HG03039 (cell line): ENCODE measurements at regions not wholly inside any gene's neighbourhood (a gene's known extent, or its start where the extent isn't known, plus 50 kb on each side); places are given as distances from the start of the nearest gene placed in this dataset.
"Not testable (repeated sequence)": the region's sequence is repeated elsewhere in the genome, so short reads cannot be mapped to it uniquely, and the experiment has no call there.

Source experiments
- ATAC-seq: cut with Tn5 transposase; IDR thresholded peaks from one replicate; pipeline ENCODE4 v1.9.1; 2021; ENCODE audit warnings: mild to moderate bottlenecking, moderate library complexity; ENCODE audit not compliant: unreplicated experiment

DNA sequence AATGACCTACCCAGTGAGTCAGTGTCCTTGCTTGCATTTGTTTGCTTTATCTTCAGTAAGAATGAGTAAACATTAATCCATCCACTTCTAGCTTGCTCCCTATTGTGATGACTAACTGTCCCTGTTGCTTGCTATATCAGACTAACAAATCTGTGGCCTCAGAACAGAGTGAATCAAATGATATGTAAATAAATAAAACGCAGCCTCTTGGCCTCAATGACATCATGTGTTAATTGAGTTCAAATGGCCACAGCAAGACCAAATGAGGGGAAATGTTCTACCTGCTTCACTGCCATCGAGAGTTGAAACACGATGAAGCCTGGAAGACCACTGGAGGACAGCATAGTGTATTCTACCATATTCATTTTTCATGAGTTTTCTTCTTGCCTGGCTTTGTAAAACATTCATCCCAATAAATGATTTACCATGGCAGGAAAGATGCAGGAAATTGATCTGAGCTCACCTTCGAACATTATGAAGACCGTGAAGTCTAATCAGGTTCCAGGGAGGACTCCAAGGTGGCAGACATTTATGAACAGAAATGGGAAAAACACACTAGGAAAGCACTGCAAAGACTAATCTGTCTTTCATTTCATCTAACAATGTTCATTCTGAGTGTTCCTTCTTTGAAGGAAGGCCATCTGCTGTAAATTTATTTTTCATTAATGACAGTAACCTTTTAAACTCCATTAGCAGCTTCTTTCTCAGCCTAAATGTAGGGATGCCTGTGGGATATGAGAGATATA, 1144.5 kb downstream of the TUSC7 start:
- ATAC-seq: no peak

DNA sequence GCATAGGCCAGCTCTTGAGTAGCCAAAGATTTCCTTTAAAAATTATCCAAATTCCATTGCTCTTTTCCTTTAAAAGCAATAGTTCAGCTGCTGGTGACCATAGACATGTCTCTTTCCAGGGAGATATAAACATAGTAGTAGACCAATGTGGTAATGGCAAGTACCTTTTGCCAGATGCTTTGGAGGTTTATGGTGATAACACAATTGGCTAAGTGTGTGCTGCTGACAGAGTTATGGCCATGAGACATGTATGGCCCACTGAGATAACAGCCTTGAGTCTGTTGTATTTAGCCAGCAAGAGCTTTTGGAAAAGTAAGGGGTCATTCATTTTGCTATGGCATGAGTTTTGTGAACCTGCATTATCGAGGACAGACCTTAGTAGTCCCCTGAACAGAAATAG, 1146.8 kb downstream of the TUSC7 start:
- no peak for ATAC-seq

DNA sequence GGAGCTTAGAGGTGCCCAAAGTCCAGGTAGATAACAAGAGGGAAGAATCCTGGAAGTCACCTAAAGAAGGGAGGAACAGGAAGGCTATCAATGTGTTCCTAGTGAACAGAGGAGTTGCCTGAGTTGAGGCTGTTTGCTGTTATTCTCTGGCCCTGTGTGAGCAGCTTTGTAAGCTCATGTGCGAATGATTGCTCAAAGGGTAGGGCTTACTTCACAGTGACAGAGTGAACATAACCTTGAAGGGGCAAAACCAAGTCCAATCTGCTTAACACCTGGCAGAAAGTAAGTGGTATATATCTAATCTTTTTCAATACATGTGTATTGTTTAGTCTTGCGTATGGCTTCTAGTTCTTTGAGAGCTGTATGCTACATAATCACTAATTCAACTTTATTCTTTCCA, 1153.6 kb downstream of the TUSC7 start:
- no peak for ATAC-seq

DNA sequence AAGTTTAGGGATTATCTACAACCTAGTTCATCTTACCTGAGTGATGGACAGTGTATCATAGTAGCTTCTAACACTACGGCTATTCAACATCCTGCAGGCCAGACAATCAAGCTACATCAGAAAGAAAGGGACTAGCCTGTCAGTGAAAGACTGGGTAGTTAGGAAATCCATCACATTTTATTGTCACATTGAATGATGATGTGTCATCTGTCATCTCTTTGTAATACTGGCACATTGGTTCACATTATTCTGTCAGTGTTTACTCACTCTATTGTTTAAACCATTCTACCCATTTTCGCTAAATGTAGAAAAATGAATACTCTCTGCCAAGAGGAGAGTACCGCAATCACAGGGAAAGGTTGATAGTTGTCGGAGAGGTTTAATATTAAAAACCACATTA, 1155.8 kb downstream of the TUSC7 start:
- ATAC-seq: no peak

DNA sequence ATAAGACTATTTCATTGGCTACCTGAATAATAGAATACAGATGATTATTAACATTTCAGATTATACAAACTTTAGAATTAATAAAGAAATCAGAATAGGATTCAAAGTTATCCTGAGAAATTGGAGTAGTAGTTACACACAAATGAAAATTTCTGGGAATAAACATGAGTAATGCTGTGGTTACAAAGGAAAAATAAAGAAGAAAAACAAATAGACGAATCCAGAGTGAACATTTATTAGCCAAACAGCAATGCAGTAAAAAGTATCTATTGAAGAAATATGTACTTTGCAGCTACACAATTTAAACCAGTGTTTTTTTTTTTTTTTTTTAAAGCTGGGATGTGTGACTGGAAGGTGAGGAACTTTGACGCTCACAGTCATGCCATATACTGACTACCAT, 1159.2 kb downstream of the TUSC7 start:
- no peak for ATAC-seq

DNA sequence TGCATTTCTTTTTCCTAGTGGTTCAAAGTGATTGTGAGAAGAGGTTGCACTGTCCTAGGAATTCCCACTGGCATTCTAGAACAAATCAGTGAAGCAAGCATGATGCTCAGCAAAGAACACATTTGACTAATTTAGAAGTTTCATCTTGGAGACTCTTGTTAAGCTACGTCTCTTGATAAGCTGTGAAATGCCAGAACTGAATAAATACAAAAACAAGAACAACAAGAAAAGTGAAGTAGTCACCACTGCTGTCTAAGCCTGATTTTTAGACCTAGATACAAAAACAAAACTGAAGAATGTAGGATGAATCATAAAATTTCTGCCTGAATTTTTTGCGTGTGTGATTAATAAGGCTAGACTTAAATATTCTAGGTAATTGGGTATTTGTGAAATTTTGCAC, 1162.4 kb downstream of the TUSC7 start:
- no peak for ATAC-seq

DNA sequence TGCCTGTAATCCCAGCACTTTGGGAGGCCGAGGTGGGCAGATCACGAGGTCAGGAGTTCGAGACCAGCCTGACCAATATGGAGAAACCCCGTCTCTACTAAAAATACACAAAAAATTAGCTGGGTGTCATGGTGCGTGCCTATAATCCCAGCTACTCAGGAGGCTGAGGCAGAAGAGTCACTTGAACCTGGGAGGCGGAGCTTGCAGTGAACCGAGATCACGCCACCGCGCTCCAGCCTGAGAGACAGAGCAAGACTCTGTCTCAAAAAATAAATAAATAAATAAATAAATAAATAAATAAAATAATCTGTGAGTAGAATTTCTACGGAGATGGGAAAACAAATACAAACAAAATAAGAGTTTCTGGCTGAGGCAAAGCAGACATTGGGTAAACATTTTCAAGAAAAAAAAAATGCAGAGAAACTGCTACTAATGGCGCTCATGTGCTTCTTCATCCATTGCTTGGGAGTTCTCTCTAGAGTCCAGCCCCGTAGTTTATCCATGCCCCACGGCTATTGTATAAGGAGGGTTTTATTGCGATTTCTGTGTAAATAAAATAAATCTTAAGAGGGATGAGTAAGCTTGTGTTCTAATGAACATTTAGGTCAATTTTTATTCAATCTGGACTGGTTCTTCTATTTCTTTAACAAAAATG, 1161.9 kb downstream of the IGSF11 start:
- not testable (repeated sequence) for ATAC-seq

DNA sequence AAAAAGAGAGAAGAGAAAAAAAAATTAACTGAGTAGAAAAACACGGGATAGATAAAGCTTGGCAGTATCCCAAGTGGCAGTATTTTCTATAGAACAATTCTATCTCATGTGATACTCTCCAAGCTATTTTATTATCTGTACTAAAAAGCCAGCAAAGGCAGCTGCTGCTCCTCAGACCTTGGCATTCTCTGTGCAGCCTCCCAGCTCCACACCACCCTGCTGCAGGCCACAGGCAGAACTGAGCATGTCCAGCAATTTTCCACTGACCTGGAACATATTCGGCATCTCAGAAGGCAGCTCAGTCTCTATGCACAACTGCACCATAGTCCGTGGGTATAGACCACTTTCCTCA, 1161.4 kb downstream of the IGSF11 start:
- no peak for ATAC-seq

DNA sequence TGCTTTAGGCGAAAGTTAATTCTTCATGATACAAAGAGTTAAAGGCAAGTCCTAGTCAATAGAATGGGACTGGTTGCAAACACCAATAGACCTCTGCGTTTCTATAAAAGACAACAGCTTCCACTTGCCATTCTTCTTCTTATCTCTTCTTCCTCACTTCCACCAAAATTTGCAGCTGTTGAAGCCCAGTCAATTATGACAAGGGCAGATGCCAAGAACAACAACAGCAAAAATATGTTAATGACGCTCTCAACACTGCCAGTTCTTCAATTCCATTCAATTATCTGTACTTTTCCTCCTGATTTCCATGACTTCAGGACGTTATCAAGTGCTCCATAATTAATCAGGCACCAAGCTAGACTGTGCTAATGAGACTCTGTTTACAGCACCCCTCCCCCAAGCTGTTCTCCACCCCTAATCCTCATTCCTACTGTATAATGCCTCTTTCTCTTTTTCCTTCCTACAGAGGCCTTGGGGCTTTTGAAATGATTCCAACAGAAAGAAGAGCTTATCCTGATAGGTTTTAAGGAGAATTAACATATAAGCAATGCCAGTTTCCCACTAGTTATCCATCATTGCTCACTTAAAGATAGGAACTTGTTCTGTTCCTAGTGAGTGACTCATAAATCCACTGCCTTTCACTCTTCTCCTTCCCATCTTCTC, 1160.5 kb downstream of the IGSF11 start:
- ATAC-seq: no peak

DNA sequence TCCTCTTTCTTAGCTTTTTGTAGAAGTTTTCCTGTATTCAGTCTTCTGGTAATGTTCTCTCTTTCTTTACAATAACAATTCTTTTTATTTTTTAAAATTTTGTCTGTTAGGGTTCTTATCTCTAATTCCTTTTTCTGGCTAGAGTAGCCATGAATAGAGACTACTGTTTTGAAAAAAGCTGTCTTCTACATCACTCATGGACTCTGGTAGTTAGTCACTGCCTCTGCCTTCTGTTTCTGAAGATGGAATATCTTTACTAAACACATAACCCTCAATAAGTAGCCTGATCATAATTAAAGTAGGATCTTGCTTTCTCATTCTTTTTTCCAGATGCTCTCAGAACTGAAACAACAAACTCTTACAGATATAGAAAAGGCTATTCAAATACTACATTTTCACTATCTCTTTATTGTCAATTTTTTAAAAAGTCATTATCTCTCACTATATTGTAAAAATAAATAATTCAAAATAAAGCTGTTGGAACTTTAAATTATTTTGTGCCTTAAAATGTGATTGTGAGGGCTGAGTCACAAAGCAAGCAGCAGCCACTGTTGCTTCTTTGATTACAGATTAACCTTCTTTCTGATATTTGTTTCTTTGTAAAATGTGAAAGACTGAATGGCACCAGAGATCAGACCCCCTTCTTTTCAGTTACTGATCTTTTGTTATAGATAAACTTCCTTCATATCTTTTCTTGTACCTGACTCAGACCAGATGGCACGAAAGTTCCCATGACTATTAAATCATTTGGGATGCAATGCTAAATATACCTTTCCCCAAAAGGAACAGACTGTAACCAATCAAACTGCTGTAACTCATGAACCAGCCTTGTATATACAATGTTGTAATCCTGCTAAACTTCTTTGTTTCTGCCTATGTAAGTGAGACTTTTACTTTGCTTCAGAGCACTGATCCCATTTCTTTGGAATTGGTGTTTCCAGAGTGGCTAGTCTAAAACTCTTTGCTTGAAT, 1159.5 kb downstream of the IGSF11 start:
- no peak for ATAC-seq

DNA sequence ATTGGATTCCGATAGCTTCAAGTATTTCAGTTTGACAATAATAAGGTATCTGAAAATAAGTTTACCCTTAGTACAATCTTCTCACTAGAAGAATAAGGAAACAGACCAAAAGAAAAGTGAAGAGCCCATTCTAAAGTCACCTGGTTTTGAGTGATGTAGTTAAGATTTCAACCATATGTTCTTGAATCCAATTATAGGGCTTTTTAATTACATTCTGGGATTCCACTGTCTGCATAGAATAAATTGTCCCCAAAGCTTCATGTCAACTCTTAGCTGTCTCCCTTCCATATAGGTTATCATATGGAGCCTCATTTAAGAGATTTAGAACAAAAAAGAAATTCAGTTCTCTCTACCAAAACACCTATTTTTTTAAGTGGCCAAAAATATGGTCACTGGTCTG, 1158.8 kb downstream of the IGSF11 start:
- ATAC-seq: no peak

DNA sequence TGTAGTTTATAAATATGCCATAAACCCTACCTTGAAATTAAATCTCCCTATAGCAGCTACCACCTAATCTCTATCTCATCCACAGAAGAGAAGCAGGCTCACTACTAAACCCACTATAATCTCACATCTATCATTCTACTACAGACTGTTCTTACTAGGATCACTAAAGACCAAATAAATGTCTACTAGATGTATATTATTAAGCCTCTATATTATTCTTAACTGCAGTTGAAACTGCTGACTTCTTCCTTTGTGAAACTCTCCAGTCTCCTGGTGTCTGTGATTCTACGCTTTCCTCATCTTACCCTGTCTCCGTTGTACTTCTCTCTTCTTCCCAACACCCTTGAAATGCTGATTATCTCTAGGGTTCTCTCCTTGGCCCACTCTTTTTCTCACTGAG, 1154.0 kb downstream of the IGSF11 start:
- ATAC-seq: no peak

DNA sequence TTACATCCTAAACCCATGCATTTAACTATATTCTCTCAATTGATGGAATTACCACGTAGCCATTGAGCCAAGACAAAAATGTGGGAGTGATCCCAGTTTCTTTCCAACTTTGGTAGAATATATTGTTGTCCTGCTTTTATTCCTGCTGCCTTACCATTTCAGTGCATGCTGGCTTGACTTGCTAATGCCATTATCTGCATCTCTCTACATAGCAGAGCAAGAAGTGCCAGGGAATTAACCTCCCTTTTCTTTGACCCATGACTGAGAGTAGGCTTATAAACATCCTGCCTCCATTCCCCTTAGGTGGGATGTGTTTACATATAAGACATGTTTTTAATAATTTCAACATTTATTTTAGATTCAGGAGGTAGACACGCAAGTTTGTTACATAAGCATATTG, 1153.4 kb downstream of the IGSF11 start:
- no peak for ATAC-seq

DNA sequence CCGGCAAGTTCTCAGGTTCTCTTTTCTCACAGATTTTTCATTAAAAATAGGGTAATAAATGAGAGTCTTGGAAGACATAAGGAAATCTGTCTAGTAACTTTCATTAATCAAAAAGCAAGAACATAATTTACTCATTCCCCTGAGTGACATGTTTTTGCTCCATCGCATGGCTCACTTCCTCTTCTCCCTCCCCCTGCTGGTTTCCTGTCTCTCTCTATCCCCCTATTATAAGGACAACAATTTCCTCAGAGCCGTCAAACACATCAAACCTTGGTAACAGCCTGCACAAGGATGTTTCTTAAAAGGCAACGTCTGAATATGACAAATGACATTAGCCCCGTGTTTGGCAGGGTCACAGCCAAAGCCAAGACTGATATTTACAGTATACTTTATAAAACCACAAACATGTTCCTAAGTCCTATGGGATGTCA, 1149.6 kb downstream of the IGSF11 start:
- ATAC-seq: no peak

DNA sequence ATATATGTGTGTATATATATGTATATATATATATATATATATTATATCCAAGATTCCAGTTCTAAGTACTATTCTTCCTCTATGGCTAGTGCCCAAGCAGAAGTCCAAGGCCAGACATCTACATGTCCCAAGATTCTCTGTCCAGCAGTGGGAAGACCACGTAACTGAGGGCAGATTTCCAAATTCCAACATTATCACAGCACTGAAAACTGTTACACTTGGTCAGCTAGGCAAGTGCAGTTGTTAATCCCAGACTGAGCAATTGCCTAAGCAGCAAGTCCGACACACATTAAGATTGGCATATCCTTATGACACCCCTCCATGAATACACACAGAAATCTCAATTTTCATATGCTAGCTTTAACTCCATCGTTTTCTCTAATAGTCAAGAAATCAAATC, 1148.5 kb downstream of the IGSF11 start:
- no peak for ATAC-seq

DNA sequence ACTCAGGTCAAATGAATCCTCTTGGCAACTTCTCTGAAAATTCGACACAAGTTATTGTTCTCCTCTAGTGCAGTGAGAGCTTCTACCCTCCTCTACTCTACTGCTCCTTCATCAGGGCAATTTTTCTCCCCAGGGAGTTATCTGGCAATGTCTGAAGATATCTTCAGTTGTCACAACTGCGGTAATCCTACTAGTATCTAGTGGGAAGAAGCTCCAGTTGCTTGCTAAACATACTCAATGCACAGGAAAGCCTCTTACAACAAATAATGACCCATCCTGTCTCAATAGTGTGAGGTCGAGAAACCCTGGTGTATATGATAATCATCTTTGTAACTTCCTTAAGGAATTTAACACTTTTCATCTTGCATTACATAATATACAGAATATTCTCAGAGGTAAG, 1147.6 kb downstream of the IGSF11 start:
- ATAC-seq: no peak

DNA sequence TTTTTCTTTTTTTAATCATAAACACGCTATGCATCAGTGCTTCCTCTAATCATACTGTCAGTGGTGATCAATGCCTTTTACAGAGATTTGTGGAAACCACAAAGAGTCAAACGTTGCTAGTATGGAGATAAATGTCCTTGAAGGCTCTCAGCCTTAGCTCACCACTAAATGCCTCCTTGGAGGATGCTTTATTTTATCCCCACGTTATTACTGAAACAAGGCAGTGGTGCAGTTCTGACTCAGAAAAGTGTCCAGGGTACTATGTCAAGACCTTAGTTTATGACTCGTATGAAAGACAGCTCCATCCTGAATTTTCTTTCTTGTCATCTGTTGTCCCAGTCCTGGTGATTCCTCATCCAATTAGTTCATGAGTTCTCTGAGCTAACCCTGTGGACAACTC, 1146.7 kb downstream of the IGSF11 start:
- ATAC-seq: no peak

DNA sequence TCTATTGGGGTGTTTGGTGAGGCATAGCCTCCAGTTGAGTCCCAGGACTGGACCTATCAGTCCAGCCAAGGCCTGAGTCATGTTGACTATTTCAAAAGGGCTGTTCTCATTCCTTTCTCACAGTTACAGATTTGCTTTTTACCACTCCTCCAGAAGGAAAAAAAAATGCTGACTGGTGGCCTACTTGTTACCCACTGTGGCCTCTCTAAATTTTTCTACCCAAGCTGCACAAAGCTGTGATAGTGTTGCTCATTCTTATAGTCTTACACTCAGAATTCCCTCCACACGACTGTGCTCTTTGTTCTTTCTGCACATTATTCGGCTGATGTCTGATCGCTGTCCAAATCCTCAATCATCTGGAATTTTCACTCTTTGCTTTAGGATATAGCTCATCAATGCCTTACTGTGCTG, 1142.2 kb downstream of the IGSF11 start:
- no peak for ATAC-seq

DNA sequence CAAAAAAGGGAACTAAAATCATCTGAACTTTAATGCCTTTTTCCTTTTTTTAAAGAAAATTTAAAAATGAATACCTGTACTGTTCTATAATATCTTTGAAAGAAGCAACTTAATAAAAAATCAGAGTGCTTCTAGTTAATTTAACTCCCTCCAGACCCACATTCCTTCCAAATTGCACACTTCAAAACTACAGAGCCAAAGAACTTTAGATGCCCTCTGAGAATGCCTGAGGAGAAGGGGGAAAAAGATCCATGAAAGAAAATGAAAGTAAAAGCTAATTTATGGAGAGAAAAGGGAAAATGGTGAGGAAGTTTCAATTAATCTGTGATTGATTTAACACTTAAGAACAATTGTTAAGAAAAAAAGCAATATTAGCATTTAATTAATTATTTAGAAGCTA, 1141.6 kb downstream of the IGSF11 start:
- ATAC-seq: no peak

DNA sequence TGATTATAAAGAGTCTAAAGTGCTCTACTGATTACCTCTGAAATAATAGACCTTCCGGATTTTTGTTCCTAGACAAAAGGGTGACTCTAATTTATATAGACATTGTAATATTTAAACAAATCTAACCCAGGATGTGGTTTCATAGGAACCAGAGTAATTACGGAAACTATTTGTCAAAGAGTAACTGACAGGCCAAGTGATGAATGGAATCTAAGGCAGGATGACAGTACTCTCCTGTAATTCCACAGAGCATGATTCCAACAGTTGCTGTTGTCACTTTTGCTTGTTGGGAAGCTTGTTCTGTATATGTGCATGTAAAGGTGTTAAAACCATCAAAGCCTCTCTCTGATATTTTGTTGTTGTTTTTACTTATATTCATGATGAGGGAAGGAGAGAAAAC, 1141.0 kb downstream of the IGSF11 start:
- ATAC-seq: no peak
